ENCODE measurements at regions not wholly inside any gene's neighbourhood (a gene's known extent, or its start where the extent isn't known, plus 50 kb on each side); places are given as distances from the start of the nearest gene placed in this dataset.
"Not testable (repeated sequence)": the region's sequence is repeated elsewhere in the genome, so short reads cannot be mapped to it uniquely, and the experiment has no call there.

GRCh38 chr10:27344568-27345454 lies 104.2 kb upstream of the ACBD5 start:
- FAIRE-seq, result no peak

GRCh38 chr10:27341001-27341400 lies 100.4 kb upstream of the ACBD5 start:
- no peak for FAIRE-seq

GRCh38 chr10:27335246-27335645 lies 94.6 kb upstream of the ACBD5 start:
- FAIRE-seq, result not testable (repeated sequence)

- FAIRE-seq, result no peak
Observed at GRCh38 chr10:27330074-27330473, 89.5 kb upstream of the ACBD5 start.

- FAIRE-seq, result no peak
Observed at GRCh38 chr10:27328946-27329345, 88.3 kb upstream of the ACBD5 start.

DNA sequence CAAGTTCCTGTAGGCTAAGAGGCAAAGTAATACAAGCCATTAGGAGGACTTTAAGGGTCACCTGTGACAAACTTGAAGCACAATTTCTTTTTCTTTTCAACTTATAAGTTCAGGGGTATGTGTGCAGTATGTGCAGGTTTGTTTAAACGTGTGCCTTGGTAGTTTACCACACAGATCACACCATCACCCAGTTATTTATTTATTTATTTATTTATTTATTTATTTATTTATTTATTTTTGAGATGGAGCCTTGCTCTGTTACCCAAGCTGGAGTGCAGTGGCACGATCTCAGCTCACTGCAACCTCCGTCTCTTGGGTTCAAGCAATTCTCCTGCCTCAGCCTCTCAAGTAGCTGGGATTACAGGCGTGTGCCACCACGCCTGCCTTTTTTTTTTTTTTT lies 86.2 kb upstream of the ACBD5 start:
- not testable (repeated sequence) for FAIRE-seq

DNA sequence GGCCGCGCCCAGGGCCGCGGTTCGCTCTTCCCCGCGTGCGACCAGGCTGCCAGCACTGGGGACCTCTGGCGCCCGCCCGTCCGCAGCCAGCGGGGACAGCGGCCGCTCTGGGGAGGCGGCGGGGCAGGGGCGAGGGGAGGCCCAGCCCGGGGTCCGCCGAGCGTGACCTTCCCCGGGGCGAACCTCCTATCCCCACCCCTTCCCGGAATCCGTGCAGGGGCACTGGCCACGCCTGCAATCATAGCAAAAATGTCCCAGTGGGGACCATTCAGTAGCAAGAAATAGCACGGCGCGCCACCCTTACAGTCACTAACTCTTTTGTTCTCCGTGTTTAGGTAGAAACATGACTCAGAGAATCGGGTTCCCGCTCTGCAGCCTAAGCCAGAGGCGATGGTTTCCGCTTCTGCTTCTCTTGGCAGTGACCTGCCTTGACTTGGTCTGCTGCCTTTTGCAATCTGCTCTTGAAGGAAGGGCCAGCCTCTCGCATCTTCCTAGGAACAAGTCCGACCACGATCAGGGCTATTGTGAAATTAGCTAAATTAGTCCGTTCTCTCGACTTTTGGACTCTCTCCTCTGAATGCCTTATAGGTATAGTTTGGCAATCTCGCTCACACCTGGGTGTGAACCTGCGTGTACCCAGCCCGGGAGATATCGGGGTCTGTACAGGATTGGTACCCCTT lies 79.3 kb upstream of the ACBD5 start:
- FAIRE-seq, result no peak

DNA sequence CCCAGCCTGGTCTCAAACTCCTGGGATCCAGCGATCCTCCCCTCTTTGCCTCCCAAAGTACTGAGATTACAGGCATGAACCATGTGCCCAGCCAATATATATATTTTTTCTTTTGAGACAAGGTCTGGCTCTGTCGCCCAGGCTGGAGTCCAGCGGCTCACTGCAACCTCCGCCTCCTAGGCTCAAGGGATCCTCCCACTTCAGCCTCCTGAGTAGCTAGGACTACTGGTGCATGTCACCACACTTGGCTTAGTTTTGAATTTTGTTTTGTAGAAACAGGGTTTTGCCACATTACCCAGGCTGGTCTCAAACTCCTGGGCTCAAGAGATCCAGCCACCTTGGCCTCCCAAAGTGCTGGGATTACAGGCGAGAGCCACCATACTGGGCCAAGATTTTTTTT lies 78.5 kb upstream of the ACBD5 start:
- not testable (repeated sequence) for FAIRE-seq

- not testable (repeated sequence) for FAIRE-seq
Observed at GRCh38 chr10:27315082-27315481, 74.5 kb upstream of the ACBD5 start.

- FAIRE-seq, result not testable (repeated sequence)
Observed at GRCh38 chr10:27313586-27313985, 73.0 kb upstream of the ACBD5 start.

DNA sequence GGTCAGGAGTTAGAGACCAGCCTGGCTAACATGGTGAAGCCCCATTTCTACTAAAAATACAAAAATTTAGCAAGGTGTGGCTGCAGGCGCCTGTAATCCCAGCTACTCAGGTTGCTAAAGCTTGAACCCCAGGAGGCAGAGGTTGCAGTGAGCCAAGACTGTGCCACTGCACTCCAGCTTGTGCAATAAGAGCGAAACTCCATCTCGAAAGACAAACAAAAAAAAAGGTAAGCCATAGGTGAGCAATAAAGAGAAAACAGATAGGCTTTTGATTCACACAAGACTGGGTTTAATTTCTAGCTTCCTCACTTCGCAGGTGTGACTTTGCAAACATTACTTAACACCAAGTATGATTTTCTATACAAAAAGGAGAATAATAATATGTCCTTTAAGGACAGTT lies 72.3 kb upstream of the ACBD5 start:
- FAIRE-seq, result no peak

DNA sequence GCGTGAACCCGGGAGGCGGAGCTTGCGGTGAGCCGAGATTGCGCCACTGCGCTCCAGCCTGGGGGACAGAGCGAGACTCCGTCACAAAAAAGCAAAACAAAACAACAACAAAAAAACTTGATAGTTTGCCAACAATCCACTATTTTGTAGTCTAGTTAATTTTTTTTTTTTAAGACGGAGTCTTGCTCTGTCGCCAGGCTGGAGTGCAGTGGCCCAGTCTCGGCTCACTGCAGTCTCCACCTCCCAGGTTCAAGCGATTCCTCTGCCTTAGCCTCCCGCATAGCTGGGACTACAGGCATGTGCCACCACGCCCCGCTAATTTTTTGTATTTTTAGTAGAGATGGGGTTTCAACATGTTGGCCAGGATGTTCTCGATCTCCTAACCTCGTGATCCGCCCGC lies 71.2 kb upstream of the ACBD5 start:
- FAIRE-seq, result not testable (repeated sequence)

DNA sequence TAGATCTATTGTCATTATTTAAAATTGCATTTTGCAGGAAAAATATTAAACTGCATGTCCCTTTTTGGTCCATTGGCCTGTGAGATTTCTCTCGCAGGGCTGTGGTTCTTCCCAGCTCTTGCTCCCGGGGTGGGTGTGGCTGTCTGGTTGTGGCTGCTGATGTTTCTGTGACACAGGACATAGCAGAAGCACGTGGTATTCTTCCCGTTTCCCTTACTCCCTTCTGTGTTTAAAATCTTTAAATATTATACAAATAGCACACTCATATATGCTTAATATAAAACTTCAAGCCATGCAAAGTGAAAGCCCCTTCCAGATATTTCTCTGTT lies 57.9 kb upstream of the ACBD5 start:
- not testable (repeated sequence) for FAIRE-seq

- no peak for FAIRE-seq
Observed at GRCh38 chr10:27297844-27298521, 57.4 kb upstream of the ACBD5 start.

DNA sequence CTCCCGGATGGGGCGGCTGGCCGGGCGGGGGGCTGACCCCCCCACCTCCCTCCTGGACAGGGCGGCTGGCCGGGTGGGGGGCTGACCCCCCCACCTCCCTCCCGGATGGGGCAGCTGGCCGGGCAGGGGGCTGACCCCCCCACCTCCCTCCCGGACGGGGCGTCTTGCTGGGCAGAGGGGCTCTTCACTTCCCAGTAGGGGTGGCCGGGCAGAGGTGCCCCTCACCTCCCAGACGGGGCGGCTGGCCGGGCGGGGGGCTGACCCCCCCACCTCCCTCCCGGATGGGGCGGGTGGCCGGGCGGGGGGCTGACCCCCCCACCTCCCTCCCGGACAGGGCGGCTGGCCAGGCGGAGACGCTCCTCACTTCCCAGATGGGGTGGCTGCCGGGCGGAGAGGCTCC lies 55.7 kb upstream of the ACBD5 start:
- not testable (repeated sequence) for FAIRE-seq

- FAIRE-seq, result not testable (repeated sequence)
Observed at GRCh38 chr10:27291253-27291895, 50.8 kb upstream of the ACBD5 start.
